BJ (cell line): ENCODE measurements at regions not wholly inside any gene's neighbourhood (a gene's known extent, or its start where the extent isn't known, plus 50 kb on each side); places are given as distances from the start of the nearest gene placed in this dataset.

Experiments used
- CTCF ChIA-PET: fragments of 350-600 bp; formaldehyde crosslinking; extraction: SDS; loops from one replicate; lab custom pipeline; 2021; ENCODE audit warnings: antibody characterized with exemption, inconsistent platforms; lab: Yijun Ruan, JAX
- POLR2A ChIA-PET: fragments of 300-600 bp; sonication (Branson Sonifier 250); formaldehyde crosslinking; extraction: SDS; loops from one replicate; lab custom pipeline; 2021; ENCODE audit warnings: antibody characterized with exemption; lab: Charles Lee
- DNase-seq: peaks from one replicate; pipeline ENCODE4 v3.0.0-alpha.2; 2011; ENCODE audit warnings: low read depth
- H3K27me3 ChIP-seq: 2 replicates; pipeline ENCODE4 v1.6.0; 2011; ENCODE audit warnings: low read length; ENCODE audit not compliant: control insufficient read depth, insufficient read depth
- H3K36me3 ChIP-seq: 2 replicates; pipeline ENCODE4 v1.5.1; 2011; ENCODE audit warnings: low read length; ENCODE audit not compliant: control insufficient read depth, insufficient read depth
- H3K4me3 ChIP-seq: 2 replicates; pipeline ENCODE4 v1.5.1; 2011; ENCODE audit warnings: low read depth, mild to moderate bottlenecking, control low read depth, low read length
- TF ChIP-seq, protein P1 (sequence below): IDR thresholded peaks from 2 replicates; pipeline ENCODE4 v1.5.1; 2011; ENCODE audit warnings: low read depth, mild to moderate bottlenecking, control low read depth, inconsistent platforms, low read length, moderate library complexity; ENCODE audit not compliant: insufficient read depth

GRCh38 chr1:99570486-99571089 lies 75.3 kb upstream of the PALMD start:
- no peak for DNase-seq
- H3K27me3 ChIP-seq = no peaks in the 10 kb centered on the region
- ChIA-PET CTCF (no interaction called here), POLR2A (no interaction called here)
- TF ChIP-seq, protein P1, sequence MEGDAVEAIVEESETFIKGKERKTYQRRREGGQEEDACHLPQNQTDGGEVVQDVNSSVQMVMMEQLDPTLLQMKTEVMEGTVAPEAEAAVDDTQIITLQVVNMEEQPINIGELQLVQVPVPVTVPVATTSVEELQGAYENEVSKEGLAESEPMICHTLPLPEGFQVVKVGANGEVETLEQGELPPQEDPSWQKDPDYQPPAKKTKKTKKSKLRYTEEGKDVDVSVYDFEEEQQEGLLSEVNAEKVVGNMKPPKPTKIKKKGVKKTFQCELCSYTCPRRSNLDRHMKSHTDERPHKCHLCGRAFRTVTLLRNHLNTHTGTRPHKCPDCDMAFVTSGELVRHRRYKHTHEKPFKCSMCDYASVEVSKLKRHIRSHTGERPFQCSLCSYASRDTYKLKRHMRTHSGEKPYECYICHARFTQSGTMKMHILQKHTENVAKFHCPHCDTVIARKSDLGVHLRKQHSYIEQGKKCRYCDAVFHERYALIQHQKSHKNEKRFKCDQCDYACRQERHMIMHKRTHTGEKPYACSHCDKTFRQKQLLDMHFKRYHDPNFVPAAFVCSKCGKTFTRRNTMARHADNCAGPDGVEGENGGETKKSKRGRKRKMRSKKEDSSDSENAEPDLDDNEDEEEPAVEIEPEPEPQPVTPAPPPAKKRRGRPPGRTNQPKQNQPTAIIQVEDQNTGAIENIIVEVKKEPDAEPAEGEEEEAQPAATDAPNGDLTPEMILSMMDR = no peak
- no peaks in the 10 kb centered on the region for H3K36me3 ChIP-seq
- H3K4me3 ChIP-seq = no peak overlapping the region

GRCh38 chr1:99571092-99571734 lies 74.7 kb upstream of the PALMD start:
- H3K36me3 ChIP-seq = no peaks in the 10 kb centered on the region
- no peak overlapping the region for H3K4me3 ChIP-seq
- ChIA-PET POLR2A (no interaction called here), CTCF (no interaction called here)
- no peaks in the 10 kb centered on the region for H3K27me3 ChIP-seq
- TF ChIP-seq, protein P1 = no peak
- DNase-seq = no peak

DNA sequence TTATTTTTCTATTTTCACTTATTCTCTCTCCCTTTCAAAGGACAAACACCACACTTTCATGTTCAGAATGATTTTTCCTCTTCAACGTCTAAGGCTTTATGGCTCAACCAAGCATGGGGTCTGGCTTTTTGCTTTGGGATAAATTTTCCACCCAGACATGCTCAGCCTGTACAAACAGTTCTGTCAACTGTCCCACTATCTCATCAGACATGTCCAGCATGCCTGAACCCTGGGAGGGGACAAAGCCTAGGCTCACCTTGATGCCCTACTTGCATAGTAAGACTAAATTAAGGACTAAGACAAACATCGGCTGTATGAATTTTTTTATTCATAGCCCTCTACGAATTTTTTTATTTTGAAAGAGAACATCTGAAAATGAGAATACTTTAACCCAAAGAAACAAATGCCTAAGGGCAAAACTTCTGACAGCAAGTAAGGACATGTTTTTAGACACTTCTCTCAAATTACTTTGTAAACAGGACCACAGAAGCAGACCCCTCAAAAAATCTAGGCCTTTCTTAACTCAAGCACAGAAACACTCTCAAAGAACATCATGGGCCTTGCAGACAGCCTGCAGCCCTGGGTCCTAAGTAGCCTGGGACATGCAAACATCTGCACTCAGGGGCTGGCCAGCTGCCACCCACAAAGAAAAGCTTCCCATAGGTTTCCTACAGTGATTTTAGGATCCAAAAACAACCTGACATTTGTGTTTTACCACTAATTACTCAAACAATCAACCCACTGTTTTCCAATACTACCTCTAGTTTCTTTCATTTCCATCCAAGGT lies 72.3 kb upstream of the PALMD start:
- no peak for DNase-seq
- Histone ChIP-seq H3K36me3 (no peaks in the 10 kb centered on the region), H3K4me3 (no peak overlapping the region), H3K27me3 (no peaks in the 10 kb centered on the region)
- TF ChIP-seq, protein P1 = no peak
- CTCF ChIA-PET = no interaction called here
- POLR2A ChIA-PET = no interaction called here

- ChIA-PET POLR2A (no interaction called here), CTCF (interaction anchor here (0.7 kb wide), 1 partner anchor 14 kb away, joined by 3 read pairs; no protein-coding TSS in a partner anchor)
- TF ChIP-seq, protein P1 = no peak
- Histone ChIP-seq H3K4me3 (no peak overlapping the region), H3K27me3 (no peaks in the 10 kb centered on the region), H3K36me3 (no peaks in the 10 kb centered on the region)
- no peak for DNase-seq
Measured at GRCh38 chr1:99577313-99577712, 68.6 kb upstream of the PALMD start.

GRCh38 chr1:99579691-99580172 lies 66.2 kb upstream of the PALMD start:
- Histone ChIP-seq H3K36me3 (no peaks in the 10 kb centered on the region), H3K4me3 (no peak overlapping the region), H3K27me3 (no peaks in the 10 kb centered on the region)
- TF ChIP-seq, protein P1 = no peak
- DNase-seq = no peak
- ChIA-PET POLR2A (no interaction called here), CTCF (interaction anchor here (0.7 to 1.5 kb wide), 2 partner anchors 14 to 16 kb away, joined by 3 read pairs; no protein-coding TSS in a partner anchor)
